ENCODE measurements at regions not wholly inside any gene's neighbourhood (a gene's known extent, or its start where the extent isn't known, plus 50 kb on each side); places are given as distances from the start of the nearest gene placed in this dataset.

GRCh38 chr18:53817976-53818950 lies 406.2 kb downstream of the MBD2 start:
- TF ChIP-seq POLR2A (IDR thresholded peaks at IDR 0.05) = no peak
- TF ChIP-seq CTCF (IDR thresholded peaks at IDR 0.05) = no peak
- no peak for TF ChIP-seq POLR2AphosphoS5 (IDR thresholded peaks at IDR 0.05)

Measured in prostate gland (tissue), 2 donors.